ENCODE measurements at regions not wholly inside any gene's neighbourhood (a gene's known extent, or its start where the extent isn't known, plus 50 kb on each side); places are given as distances from the start of the nearest gene placed in this dataset.

- WGBS, 2 donors: 70 to 93% methylated on average over 6 of the region's 6 CpGs
- TF ChIP-seq CTCF (IDR thresholded peaks at IDR 0.05) (no peak), POLR2A (IDR thresholded peaks at IDR 0.05) (no peak)
- no peak overlapping the region for H3K4me3 ChIP-seq (replicated peaks in 1 of 3)
- intact Hi-C loops (cut with DNase I): no loop called here
- H3K36me3 ChIP-seq: no peaks in the 10 kb centered on the region
- H3K9me3 ChIP-seq: no peaks in the 10 kb centered on the region
- DNase-seq: no peak
- H3K27me3 ChIP-seq: no peaks in the 10 kb centered on the region
- H3K4me1 ChIP-seq: no peaks in the 10 kb centered on the region
- H3K27ac ChIP-seq: no peak overlapping the region
These were observed 54.8 kb upstream of the BTRC start for GRCh38 chr10:101299211-101299610.

- intact Hi-C loops (cut with DNase I): no loop called here
These were observed 52.7 kb upstream of the BTRC start for GRCh38 chr10:101301111-101301731.

GRCh38 chr10:101303087-101303703 is 50.8 kb upstream of the BTRC start:
- WGBS, 2 donors: 57% methylated on average over 4 of the region's 4 CpGs
- intact Hi-C loops (cut with DNase I): no loop called here
- Histone ChIP-seq H3K36me3 (no peaks in the 10 kb centered on the region), H3K27ac (no peak overlapping the region), H3K4me3 (replicated peaks in 1 of 3) (no peak overlapping the region), H3K27me3 (no peaks in the 10 kb centered on the region), H3K9me3 (no peaks in the 10 kb centered on the region), H3K4me1 (no peaks in the 10 kb centered on the region)
- TF ChIP-seq CTCF (IDR thresholded peaks at IDR 0.05) (no peak), POLR2A (IDR thresholded peaks at IDR 0.05) (no peak)
- no peak for DNase-seq

More at GRCh38 chr10:101301111-101301731, 52.7 kb upstream of the BTRC start:
- Histone ChIP-seq H3K9me3 (no peaks in the 10 kb centered on the region), H3K4me3 (replicated peaks in 1 of 3) (no peak overlapping the region), H3K4me1 (no peaks in the 10 kb centered on the region), H3K36me3 (no peaks in the 10 kb centered on the region), H3K27me3 (no peaks in the 10 kb centered on the region), H3K27ac (no peak overlapping the region)
- TF ChIP-seq POLR2A (IDR thresholded peaks at IDR 0.05) (no peak), CTCF (IDR thresholded peaks at IDR 0.05) (peak in 1 of 6 experiments; percentile 8)
- 30 to 32% methylated on average over 2 of the region's 2 CpGs for WGBS, 2 donors
- no peak for DNase-seq

Measured in thyroid gland (tissue), 4 donors.